PFSK-1 (cell line): ENCODE measurements at regions not wholly inside any gene's neighbourhood (a gene's known extent, or its start where the extent isn't known, plus 50 kb on each side); places are given as distances from the start of the nearest gene placed in this dataset.

Source experiments
- POLR2AphosphoS5 ChIP-seq: IDR thresholded peaks from 2 replicates; pipeline ENCODE4 v1.6.1; 2012; ENCODE audit warnings: low read depth, mild to moderate bottlenecking, control low read depth, low read length, moderate library complexity
- SIN3A ChIP-seq: IDR thresholded peaks from 2 replicates; pipeline ENCODE4 v1.6.1; 2012; ENCODE audit warnings: mild to moderate bottlenecking, low read length, moderate library complexity, borderline replicate concordance; ENCODE audit not compliant: insufficient read depth
- TAF1 ChIP-seq: IDR thresholded peaks from 2 replicates; pipeline ENCODE4 v1.6.1; 2012; ENCODE audit warnings: low read length, control low read depth, borderline replicate concordance; ENCODE audit not compliant: insufficient read depth
- TF ChIP-seq, protein P1 (sequence below), 2 experiments: IDR thresholded peaks; 2 replicates each; pipeline versions ENCODE4 v1.6.1 to v1.8.0; 2011 to 2012; ENCODE audit warnings: low read depth in 2 of 2, low read length in 2 of 2, control low read depth in 1 of 2, inconsistent platforms in 1 of 2, mild to moderate bottlenecking in 1 of 2, moderate library complexity in 1 of 2; ENCODE audit not compliant: insufficient read depth in 1 of 2

DNA sequence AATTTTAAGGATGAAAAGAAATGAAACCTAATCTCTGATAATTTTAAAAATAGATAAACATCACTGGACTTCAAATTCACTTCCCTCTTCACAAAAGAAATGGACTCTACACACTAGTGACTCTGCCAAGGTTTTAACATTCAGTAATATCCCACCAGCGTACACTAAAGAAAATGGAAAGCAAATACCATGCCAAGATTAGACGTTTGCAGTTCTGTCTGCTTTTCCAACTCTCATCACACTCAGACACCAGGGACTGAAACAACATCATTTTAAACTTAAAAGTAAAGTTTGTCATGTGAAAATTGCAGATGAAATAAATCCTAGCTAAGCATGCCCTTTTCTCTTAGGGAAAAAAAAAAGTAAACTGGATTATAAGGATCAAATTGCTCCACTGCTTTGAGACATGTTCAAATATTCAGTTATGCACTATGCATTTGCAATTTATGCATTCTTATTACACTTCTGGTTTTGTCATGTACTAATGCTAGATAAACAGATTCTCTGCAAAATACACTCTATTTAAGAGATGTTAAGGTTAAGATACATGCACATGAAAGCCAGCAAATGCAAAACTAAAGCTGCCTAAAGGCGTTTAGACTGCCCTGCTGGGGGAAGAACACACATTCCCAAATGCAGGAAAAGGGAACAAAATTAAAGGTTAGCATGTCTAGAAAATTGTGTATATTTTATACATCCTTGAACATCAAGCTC lies 534.4 kb upstream of the EPHA5 start:
- TF ChIP-seq POLR2AphosphoS5 (no peak), SIN3A (no peak), TAF1 (no peak)
- TF ChIP-seq, protein P1, sequence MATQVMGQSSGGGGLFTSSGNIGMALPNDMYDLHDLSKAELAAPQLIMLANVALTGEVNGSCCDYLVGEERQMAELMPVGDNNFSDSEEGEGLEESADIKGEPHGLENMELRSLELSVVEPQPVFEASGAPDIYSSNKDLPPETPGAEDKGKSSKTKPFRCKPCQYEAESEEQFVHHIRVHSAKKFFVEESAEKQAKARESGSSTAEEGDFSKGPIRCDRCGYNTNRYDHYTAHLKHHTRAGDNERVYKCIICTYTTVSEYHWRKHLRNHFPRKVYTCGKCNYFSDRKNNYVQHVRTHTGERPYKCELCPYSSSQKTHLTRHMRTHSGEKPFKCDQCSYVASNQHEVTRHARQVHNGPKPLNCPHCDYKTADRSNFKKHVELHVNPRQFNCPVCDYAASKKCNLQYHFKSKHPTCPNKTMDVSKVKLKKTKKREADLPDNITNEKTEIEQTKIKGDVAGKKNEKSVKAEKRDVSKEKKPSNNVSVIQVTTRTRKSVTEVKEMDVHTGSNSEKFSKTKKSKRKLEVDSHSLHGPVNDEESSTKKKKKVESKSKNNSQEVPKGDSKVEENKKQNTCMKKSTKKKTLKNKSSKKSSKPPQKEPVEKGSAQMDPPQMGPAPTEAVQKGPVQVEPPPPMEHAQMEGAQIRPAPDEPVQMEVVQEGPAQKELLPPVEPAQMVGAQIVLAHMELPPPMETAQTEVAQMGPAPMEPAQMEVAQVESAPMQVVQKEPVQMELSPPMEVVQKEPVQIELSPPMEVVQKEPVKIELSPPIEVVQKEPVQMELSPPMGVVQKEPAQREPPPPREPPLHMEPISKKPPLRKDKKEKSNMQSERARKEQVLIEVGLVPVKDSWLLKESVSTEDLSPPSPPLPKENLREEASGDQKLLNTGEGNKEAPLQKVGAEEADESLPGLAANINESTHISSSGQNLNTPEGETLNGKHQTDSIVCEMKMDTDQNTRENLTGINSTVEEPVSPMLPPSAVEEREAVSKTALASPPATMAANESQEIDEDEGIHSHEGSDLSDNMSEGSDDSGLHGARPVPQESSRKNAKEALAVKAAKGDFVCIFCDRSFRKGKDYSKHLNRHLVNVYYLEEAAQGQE (IDR thresholded peaks at IDR 0.05; ENCODE audit: insufficient read depth in 1 of 2, low read depth in 2 of 2, low read length in 2 of 2), result no peak
